Cardiac muscle cell (in vitro differentiated cells and primary cell): ENCODE measurements at regions not wholly inside any gene's neighbourhood (a gene's known extent, or its start where the extent isn't known, plus 50 kb on each side); places are given as distances from the start of the nearest gene placed in this dataset.

Experiments used
- DNase-seq, 2 donors: peaks; one replicate each; pipeline versions ENCODE4 v3.0.0 to v3.0.0-alpha.2; 2010 to 2017; ENCODE audit warnings: low read depth in 1 of 2, low spot score in 1 of 2
- H3K27ac ChIP-seq: fragments of 200-600 bp; sonication (generic); 2 replicates; pipeline ENCODE4 v1.5.1; 2016
- H3K27me3 ChIP-seq: fragments of 200-600 bp; sonication (generic); 2 replicates; pipeline ENCODE4 v1.6.0; 2016; ENCODE audit warnings: control low read depth
- H3K36me3 ChIP-seq: fragments of 200-600 bp; sonication (generic); 2 replicates; pipeline ENCODE4 v1.5.1; 2016; ENCODE audit warnings: control low read depth
- H3K4me1 ChIP-seq: fragments of 200-600 bp; sonication (generic); 2 replicates; pipeline ENCODE4 v1.8.1; 2017; ENCODE audit warnings: low read depth, mild to moderate bottlenecking, mixed run types
- H3K4me3 ChIP-seq: fragments of 200-600 bp; sonication (generic); 2 replicates; pipeline ENCODE4 v1.5.1; 2016; ENCODE audit warnings: mild to moderate bottlenecking
- H3K9me3 ChIP-seq: fragments of 200-600 bp; sonication (generic); 2 replicates; pipeline ENCODE4 v1.5.1; 2017; ENCODE audit warnings: low read depth, mild to moderate bottlenecking, control low read depth
- TF ChIP-seq, protein P1 (sequence below): IDR thresholded peaks from 2 replicates; pipeline ENCODE4 v1.5.1; 2012; ENCODE audit warnings: low read depth, mild to moderate bottlenecking, low read length

DNA sequence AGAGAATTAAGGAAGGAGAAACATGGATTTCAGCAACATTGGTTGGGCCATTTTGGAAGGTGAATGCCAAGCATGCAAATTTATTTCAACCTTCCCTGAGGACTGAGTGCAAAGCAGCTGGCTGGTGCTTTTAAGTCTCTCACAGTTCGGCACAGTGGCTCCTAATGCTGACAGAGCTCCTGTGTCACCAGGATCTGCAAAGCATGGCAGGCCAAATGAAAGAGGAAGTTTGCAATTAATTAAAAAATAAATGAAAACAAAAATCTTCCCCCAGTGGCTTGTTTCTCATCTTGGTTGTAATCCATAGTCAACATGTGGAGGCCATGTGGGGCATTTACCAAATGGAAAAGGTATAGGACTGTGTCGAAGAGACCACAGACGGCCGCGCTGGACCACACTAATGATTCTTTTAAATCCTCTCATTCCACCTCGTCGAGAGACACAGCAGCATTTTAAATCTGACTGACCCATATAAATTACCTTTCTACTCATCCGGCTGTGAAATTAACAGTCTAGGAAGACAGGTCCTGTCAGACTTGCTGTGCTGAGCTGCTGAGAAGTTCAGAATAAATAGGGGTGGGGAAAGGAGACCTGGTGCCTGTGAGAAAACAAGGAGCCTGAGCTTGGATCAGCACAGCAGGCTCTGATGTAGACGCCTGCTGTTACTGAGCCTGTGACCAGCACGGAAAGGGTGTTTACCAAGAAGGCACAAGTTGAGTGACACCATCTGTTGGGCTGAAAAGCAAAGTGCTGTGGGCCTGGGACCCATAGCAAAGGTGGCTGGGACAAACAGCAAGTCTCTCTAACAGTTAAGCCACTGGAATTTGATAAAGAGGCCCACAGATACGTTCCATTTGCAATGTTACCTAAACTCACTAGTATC, 136.0 kb upstream of the COL1A2 start:
- Histone ChIP-seq H3K4me3 (no peak overlapping the region), H3K27ac (peak overlapping the region; percentile 56), H3K9me3 (no peaks in the 10 kb centered on the region), H3K4me1 (peaks cover 12% of the 10 kb centered on the region), H3K27me3 (no peaks in the 10 kb centered on the region), H3K36me3 (no peaks in the 10 kb centered on the region)
- peak in 1 of 2 donors; percentile 31 for DNase-seq
- TF ChIP-seq, protein P1, sequence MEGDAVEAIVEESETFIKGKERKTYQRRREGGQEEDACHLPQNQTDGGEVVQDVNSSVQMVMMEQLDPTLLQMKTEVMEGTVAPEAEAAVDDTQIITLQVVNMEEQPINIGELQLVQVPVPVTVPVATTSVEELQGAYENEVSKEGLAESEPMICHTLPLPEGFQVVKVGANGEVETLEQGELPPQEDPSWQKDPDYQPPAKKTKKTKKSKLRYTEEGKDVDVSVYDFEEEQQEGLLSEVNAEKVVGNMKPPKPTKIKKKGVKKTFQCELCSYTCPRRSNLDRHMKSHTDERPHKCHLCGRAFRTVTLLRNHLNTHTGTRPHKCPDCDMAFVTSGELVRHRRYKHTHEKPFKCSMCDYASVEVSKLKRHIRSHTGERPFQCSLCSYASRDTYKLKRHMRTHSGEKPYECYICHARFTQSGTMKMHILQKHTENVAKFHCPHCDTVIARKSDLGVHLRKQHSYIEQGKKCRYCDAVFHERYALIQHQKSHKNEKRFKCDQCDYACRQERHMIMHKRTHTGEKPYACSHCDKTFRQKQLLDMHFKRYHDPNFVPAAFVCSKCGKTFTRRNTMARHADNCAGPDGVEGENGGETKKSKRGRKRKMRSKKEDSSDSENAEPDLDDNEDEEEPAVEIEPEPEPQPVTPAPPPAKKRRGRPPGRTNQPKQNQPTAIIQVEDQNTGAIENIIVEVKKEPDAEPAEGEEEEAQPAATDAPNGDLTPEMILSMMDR = no peak

DNA sequence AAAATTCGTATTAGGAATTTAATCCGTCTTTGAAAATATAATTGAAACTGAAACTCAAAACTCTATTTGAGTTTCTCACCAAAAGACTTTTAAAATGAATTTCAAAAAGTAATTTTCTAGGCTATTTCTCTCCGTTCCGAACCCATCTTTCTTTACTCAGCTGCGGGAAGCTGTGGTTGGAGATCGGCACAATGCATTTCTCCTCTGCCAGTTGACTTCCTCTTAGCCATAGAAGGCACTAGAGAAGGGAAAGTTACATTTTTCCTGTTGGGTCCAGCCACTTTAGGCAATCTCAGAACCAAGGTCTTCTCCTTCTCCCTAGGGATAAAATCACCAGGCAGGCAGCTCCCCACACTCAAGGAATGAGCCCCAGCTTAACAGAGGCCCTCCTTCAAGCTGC, 133.6 kb upstream of the COL1A2 start:
- TF ChIP-seq, protein P1 = no peak
- Histone ChIP-seq H3K9me3 (no peaks in the 10 kb centered on the region), H3K4me1 (peaks cover 12% of the 10 kb centered on the region), H3K36me3 (no peaks in the 10 kb centered on the region), H3K27ac (no peak overlapping the region), H3K27me3 (no peaks in the 10 kb centered on the region), H3K4me3 (no peak overlapping the region)
- no peak for DNase-seq

DNA sequence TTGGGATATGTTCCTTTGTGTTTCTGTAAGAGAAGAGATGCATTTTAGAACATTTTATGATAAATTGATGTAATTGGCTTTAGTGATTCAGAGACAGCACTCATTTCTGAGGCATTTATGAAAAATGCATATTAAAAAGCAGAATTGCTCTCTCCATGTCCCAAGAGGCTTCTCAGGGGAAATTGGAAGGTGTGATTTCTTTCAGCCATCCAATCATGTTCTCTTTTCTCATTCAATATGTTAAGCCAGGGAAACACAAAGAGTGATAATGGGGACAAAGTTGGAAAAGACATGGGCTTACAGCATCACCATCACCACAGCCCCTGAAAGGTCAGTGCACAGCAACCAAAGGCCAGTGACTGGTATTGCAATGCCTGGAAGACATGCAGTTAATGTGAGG, 129.9 kb upstream of the COL1A2 start:
- no peak for DNase-seq
- TF ChIP-seq, protein P1 = no peak
- no peaks in the 10 kb centered on the region for H3K9me3 ChIP-seq
- H3K36me3 ChIP-seq = no peaks in the 10 kb centered on the region
- H3K4me1 ChIP-seq = no peaks in the 10 kb centered on the region
- H3K27me3 ChIP-seq = no peaks in the 10 kb centered on the region
- H3K4me3 ChIP-seq = no peak overlapping the region
- H3K27ac ChIP-seq = no peak overlapping the region

DNA sequence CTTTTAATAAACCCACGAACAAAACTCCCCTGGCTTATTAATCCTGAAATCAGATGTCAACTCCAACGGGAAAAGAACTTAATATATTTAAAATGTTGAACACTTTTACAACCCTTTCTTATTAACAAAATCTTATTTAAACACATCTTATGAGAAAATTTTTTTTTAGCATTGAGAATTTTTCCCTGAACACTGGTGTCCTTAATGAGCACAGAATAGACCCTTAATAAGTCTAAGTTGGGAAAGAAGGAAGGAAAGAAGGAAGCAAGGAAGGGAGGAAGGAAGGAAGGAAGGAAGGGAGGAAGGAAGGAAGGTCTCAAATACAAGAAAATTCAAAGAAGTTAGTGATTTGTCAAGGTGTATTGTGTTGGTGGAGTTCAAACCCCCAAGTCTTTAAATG, 129.2 kb upstream of the COL1A2 start:
- no peak overlapping the region for H3K4me3 ChIP-seq
- TF ChIP-seq, protein P1 = no peak
- no peaks in the 10 kb centered on the region for H3K36me3 ChIP-seq

DNA sequence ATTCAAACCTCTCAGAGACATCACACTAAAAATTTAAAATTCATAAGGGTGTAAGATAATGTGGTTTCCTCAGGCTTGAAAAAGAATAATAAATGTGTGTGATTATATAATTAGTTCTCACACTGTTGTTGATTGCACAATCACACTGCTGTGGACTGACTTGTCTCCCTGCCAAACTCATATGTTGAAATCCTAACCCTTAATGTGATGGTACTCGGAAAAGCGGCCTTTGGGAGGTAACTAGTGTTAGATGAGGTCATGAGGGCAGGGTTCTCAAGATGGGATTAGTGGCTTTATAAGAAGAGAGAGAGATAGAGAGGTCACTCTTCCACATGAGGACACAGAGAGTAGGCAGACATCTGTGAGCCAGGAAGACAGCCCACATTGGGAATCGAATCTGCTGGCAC, 128.5 kb upstream of the COL1A2 start:
- DNase-seq = peak in 1 of 2 donors; percentile 89

More for the DNA sequence above, 129.2 kb upstream of the COL1A2 start:
- no peak overlapping the region for H3K27ac ChIP-seq
- no peaks in the 10 kb centered on the region for H3K27me3 ChIP-seq
- no peaks in the 10 kb centered on the region for H3K9me3 ChIP-seq
- DNase-seq = no peak
- no peaks in the 10 kb centered on the region for H3K4me1 ChIP-seq

More for the DNA sequence above, 128.5 kb upstream of the COL1A2 start:
- Histone ChIP-seq H3K9me3 (no peaks in the 10 kb centered on the region), H3K4me1 (no peaks in the 10 kb centered on the region), H3K27ac (no peak overlapping the region), H3K27me3 (no peaks in the 10 kb centered on the region), H3K4me3 (no peak overlapping the region), H3K36me3 (no peaks in the 10 kb centered on the region)
- TF ChIP-seq, protein P1 = no peak
